ENCODE measurements at regions not wholly inside any gene's neighbourhood (a gene's known extent, or its start where the extent isn't known, plus 50 kb on each side); places are given as distances from the start of the nearest gene placed in this dataset.

DNA sequence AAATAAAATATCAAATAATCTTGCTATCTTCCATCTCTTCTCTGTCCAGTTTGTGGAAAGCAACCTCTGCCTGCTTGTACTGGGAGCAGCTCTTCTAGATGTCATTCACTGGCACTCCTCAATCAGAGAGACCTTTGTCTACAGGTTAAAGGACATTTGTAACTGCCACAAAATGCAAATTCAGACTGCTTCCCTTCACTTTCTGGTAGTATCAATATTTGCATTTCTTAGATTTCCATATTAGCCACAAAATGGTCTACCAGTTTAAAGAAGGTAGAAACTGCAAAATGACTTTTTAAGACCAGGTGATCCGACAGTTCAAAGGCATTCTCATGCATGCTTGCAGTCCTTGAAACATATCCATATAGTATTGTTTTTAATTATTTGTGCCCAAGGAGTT lies 51.7 kb upstream of the RCN1 start:
- DNase-seq: no peak

DNA sequence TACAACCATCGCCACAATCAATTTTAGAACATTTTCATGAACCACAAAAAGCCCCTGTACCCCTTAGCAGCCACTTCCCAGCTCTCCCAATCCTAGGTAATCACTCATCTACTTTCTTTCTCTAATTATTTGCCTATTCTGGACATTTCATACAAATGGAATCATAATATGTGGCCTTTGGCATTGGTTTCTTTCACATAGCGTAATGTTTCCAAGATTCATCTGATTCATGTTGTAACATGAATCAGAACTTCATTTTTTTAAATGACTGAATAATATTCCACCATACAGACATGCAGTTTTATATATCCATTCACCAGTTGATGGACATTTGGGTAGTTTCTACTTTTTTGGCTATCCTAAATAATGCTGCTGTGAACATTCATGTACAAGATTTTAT lies 56.2 kb upstream of the RCN1 start:
- no peak for DNase-seq

DNA sequence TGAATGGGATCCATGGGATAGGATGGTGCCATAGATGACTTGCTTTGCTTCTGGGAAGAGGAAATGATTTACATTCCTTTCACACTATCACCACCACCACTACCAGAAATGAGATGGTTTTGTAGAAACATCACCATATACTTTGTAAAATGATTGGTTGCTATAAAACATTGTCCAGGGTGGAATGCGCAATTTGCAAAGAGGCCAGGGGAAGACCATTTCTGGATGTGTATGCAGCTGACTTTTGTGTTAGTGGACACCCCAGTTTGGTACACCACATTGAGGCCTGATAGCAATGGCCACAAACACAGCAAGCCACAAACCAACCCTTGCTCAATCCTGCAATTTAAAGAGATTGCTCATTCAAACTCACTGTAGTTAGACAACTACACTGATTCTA lies 56.7 kb upstream of the RCN1 start:
- no peak for DNase-seq

DNA sequence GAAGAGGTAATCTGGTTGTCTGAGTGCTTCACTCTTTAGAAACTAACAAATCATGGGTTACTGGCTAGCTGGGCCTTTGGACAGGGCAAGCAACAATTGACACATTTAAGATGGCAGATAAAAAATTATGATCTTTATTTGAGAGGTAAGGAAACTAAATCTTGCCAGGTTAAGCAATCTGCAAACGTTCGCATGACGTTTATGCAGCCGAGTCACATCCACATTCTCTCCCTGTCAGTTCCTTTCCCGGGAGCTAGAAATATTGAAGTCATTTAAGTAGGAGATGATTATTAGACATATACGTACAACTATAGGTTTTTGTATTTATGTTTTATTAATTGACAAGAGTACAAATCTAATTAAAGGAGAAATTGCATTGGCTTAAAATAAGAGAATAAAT lies 57.4 kb upstream of the RCN1 start:
- DNase-seq: no peak

DNA sequence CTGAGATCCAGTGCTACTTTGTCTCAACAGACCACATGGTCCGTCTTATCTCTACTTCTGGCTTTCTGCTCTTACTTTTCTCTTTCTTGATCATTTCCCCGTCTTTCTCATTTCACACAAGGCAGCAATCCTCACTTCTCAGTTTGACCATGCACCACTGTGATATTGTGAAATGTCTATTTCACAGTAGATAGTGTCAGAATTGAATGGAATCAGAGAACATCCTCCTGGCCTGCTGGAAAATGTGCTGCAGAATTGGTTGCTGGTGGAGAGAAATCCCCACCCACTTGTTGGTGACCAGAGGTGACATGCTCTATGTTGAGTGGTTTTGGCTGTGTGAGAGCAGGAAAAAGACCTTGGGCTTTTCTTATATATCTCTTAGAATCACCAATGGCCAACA lies 57.8 kb upstream of the RCN1 start:
- no peak for DNase-seq

DNA sequence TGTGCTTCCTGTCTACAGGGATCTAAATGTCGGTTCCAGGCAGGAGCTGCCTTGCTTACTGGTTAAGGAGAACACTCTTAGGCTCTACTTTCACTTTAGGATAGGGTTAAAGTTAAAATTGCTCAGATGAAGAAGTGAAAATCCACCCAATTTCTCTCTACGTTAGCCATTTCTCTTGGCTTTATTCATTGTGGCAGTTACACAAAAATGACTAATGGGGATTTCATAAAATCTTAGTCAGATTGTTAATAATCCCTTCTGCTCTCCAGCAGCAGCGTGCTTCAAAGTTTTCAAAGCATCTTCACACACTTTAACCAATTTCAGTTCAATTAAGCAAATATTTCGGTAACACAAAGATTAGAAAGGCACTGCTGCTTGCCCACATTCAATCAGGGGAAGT lies 58.4 kb upstream of the RCN1 start:
- no peak for DNase-seq

DNA sequence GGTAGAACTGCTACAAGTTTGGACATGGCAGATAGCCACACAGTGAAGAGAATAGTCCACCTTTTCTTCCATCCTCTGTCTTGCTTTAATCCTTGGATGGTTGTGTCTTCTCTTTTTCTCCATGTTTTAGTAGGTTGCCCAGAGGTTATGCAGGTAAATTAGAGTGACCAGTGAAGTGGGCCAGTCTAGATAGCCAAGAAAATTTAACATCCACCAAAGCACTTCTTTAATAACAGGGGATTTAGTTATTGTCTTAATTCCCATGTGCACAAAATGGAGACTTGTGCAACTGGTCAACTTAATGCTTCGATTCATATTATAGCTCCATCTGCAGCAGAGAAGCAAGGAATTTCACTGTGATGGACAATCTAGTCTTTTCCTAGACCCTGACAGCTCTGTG lies 58.8 kb upstream of the RCN1 start:
- DNase-seq: no peak

DNA sequence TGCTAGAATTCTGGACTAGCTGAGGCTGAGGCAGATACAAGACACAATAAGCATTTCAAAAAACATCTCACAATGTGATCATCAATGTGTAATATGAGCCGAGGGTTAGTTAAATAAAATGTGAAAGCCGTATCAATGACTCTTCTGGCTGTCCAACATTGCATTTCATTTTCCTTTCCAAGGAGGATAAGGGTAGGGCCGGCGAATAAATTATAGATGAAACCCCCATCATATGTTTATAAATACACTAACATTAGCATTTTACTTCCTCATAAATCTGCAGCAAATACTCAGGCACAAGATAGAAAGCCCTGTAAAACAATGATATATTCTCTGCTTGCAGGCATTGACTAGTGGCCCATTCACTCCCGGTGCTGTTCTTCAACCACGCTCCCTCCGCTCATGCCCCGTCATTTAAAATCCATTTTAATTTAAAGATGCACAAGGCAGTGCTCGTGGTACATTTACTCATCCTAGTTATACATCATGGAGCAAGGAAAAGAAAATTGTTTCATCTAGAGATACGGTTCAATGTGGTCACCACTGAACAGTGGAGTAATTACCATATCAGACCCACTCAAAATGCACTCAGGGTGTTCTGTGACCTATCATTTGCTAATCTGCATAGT lies 59.9 kb upstream of the RCN1 start:
- no peak for DNase-seq

DNA sequence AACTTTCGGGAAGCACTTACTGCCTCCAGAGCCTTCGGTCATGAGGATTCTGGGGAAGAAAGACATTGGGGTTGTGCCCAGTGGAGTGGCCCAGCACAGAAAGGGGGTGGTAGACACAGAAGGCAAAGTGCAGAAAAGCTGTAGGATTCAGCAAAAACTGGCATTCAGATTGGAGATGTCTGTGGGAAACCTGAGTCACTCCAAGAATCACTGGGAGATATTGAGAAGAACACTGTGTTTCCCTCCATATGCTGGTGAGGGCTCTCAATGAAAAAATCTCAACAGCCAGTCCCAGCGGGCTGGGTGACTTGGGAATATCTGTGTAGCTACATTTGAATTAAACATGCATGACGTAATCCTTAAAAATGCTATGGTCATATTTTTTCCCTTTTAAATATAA lies 61.2 kb upstream of the RCN1 start:
- DNase-seq: no peak

DNA sequence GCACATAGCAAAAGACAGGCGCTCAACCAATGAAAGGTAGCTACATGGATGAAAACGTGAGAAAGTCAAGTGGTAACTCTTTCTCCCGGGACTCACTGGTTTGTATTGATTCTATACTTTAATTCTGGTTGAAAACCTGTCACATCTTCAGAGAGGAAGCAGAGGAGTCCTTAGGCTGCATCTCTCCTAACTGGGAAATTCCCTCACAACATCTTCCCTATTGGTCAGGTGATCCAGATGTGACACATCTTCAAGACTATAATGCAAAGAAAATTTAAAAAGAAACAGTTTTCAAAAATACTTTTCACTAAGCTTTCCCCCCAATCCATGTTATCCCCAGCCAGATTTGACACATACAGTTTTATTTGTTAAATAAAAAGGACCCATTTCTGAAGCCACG lies 62.7 kb upstream of the RCN1 start:
- no peak for DNase-seq

DNA sequence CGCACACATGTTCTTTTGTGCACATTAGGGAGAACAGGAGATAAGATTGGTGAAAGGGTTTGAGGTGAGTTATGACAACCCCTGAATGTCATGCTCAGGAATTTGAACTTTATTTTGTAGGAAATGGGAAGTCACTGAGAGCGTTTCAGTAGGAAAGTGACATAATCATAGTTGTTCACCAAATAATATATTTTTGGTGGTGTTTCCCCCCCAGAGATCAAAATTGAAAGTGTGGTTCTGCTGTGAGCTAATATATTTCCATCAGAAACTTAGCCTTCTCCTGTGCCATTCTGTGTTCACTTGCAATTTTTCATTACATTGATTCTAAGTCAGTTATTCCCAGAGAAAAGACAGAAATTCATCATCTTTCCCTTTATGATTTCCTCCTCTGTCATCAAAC lies 64.1 kb upstream of the RCN1 start:
- DNase-seq: no peak

DNA sequence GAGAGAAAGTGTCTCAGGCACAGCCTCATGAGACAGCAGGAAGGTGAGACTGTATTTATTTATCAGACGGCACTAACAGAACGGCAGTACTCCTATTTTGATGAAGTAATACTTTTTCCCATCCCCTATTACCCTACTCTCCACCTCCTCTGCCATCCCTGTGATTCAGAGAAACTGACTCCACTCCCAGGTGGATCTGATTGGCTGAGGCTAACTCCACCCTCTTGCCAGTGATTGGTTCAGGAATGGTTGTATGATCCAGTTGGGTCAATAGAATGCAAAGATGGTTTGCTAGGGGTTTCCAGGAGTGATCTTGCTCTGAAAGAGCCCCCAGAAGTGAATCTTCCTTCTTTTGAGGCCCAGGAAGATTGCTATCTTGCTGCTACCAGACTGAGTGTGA lies 65.9 kb upstream of the RCN1 start:
- DNase-seq: no peak

DNA sequence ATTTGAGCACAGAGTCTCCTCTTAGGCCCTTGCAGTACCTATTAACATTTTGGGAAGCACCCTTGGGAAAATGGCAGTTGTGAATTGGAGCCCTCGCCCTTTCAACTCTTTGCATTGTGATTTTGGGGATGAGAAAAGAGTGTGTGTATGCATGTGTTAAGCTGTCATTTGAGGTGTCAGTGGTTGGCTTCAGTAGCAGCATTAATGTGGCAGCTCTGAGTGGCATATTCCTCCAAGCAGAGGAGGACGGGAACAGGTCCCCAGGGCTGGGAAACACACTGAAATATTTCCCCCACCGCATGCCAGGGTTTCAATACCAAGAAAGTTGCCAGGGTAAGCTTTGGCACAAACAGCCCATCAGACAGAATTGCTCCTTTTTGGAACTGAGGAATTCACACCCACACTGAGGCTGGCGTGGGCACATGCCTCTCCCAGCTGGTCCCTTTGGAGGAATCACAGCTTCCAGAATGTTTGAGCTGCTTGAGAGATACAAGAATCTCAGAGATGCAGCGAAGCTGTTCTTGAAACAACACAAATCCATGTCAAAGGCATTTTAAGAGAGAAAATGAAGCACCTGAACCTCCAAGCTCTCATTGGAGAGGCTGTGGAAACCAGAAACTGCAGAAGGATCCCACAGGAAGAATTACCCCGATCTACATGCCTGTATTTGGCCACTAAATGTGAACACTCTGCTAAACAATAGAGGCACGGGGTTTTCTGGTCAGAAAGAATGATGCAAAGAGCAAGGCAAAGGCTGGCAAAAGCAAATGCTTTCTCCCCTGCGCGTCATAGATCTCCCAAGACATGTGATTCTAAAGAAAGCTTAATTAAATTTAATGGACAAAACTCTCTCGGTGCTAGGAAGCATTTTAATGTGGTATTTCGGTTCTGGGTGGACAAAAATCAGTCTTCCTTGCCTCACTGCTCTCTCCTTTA lies 67.2 kb upstream of the RCN1 start:
- DNase-seq: no peak

DNA sequence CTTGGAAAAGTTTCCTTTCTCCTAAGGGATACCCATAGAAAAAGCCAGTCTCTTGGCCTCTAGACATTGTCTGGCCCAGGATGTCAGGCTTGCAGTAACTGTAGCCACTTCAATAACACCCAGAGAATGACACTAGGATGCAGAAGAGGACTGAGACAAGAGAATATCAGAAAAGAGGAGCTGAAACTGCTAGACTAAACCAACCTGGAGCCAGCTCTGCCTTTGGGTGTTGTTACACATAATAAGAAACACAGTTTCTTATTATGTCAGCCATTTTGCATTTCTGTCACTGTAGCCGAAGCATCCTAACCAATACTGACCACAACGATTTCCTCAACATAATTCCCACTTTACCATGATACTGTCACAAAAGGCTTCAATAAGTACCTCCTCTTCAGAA lies 72.2 kb upstream of the RCN1 start:
- DNase-seq: no peak

DNA sequence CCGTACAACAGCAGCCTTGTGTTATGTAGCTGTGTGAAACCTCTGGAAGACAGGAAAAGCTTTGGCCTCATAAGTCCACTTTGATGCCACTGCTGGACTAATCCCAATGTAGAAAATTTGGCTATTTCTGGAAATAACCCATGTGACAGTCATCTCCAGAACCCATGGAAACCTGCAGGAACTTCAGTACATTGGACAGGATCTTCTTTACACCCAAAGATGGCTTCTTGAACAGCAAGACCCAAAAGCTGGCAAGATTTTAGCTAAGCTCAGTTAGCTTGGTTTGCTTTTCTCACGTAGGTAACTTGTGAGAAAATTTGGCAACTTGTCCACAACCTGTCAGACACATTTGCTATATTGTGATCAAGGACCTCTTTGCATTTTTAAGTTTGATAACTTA lies 74.8 kb upstream of the RCN1 start:
- no peak for DNase-seq

DNA sequence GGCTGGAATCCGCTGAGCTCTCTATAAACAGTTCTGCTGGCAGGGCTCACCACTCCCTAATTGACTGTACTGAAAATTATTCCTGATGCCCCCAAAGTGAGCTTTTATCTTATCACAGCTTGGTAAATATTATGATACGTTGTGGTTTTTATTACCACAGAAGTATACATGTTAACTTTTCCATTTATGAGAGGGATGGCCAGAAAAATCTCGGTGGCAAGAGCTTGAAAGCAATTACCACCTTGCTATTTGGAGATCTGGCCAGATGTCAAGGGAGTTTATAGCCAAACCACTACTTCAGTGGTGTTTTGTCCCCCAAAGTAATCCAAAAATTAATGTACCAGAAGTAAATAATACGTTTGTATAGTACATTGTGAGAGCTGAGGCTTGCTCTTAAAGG lies 75.4 kb upstream of the RCN1 start:
- DNase-seq: no peak

DNA sequence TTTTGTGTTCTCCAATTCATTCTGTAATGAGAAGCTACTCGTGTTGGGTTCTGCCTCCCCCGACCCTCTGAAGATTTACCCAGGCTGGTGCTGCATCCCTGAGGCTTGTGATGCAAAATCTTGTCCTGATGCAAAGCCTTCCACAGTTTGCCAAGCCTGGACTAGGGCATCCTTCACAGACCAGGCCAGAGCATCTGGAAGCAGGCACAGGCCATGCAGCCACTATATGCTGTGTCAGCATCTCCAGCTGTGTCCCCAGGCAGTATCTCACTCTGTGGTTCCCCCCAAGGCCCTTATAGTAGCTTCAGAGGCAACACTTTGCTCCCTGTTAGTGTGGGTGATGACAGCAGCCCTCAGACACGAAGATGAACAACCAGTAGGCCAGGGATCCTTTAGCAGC lies 77.3 kb upstream of the RCN1 start:
- DNase-seq: no peak

DNA sequence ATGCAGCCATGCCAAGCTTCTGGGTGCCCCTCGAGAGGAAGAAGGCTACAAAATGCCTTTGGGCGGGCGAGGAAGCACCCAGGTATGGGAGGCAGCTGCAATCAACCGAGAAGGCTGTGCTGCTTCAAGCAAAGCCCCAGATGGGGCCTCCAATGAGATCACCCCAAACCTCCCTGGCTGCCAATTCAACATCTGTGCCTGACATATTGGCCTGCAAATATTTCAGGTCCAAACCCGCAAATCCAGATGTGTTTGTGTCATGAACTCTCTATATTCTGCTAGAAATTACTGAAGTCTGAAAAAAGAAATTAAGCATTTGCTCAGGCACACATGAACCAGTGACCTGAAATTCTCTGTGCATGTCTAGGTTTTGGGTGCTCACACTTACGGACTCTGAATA lies 78.8 kb upstream of the RCN1 start:
- DNase-seq: no peak

DNA sequence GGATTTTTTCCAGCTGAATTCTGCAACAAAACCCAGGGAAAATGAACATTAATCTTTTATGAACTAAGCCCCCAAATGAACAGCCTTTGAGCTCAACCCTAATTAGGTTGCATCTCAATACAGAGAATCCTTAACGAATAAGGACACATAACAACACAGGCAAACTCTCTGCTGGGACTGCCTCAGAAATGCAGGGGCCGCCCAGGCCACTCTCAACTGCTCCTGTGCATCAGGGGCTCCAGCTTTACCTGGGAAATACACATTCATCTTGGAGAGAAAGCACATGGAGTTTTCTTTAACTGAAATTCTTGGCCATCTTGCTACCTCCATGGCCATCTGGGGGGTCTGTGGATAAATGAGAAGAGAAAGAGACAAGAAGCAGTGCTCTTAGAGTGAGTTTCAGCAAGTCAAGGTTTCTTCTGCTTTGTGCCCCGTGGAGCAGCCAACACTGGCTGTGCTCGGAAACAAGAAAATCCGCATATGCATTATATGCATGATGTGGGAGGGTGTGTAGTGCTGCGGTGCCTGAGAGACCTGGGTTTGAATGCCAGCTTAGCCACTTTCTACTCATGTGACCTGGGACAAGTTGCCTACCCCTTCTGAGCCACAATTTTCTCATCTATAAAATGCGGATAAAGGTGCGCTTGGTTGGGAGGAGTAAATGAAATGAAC lies 81.9 kb upstream of the RCN1 start:
- no peak for DNase-seq

DNA sequence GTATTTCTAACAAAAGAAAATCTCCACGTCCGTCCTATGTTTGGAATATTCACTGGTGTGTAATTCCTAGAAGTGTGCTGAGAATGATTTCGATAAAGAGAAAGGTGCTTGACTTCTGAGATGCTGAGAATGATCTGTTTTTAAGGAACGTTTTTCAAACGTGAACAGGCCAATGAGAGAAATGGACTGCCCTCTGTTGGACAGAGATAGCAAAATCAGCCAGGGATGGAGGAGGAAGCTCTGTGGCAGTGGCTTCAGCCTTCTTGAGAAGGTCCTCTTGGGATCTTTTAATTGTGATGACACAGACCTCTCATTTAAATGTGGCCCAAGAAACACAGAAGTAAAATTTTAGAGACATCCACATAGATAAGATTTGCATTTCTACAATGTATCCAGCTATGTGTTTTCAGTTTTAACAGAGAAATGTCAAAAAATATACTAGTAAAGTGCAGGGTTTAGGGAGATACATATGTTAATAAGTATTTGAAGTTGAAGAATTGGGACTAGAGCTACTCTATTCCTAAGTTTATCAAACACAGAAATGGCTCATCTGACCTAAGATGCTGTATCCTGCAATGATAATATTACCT lies 84.0 kb upstream of the RCN1 start:
- DNase-seq: no peak

DNA sequence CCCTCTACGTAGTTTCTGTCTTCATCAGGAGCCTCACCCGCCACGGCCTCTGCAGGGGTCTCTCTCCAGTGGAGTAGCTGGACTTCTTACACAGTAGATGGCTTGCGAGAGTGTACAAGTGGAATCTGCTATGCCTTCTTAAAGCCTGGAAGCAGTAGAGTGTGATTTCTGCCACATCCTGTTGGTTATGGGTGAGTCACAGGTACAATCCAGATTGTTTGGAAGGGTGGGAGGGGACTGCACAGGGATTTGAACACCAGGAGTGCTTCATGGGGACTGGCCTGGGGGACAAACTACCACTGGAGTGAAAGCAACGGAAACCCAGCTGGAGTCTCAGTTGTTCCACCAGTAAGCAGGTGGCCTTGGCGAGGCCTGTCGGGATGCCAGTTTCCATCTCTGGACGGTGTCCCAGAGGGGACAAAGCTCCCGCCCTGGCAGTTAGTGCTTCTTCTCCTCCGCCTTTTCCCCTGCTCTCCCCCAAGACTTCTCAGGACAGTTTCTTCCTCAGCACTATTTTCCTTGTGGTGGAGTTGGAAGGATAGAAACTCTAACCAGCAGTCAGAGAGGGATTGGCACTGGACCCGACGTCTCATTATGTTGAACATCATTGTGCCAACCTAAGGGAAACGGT lies 85.0 kb upstream of the RCN1 start:
- no peak for DNase-seq

DNA sequence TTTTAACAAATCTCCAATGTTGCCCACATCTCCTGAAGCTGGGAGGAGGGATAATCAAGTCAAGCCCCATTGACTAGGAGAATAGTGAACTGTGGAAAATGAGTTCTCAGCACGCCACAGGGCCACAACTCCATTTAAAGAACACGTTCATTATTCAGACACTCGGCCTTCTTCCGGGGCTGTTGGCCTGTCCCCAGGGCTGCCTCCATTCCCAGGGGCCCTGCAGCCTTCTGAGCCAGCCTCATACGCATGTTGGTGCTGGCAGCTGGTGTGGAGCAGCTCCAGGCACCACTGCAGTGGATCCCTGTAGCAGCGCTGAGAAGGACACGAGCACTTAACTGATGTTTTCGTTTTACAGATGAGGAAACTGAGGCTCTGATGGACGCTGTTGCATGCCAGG lies 87.5 kb upstream of the RCN1 start:
- no peak for DNase-seq

DNA sequence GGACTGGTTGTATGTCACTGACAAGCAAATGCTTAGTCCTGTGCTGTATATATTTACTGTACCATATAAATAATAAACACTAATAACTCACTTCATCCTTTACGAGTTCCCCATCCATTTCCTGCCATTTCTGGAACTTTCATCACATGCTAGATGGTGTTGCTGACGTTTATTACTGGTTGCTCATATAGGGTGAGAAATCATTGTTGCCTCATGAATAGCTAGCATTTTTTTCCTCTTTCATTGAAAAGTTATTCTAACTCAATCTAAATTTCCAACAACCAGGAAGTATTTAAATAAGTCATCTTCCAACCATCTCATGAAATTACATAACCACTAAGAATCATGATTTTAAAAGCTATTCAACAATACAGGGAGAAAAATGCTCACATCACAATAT lies 88.6 kb upstream of the RCN1 start:
- no peak for DNase-seq
